ENCODE measurements at regions not wholly inside any gene's neighbourhood (a gene's known extent, or its start where the extent isn't known, plus 50 kb on each side); places are given as distances from the start of the nearest gene placed in this dataset.

- no peaks in the 10 kb centered on the region for H4K20me1 ChIP-seq (ENCODE audit: insufficient read depth)
- H3F3A ChIP-seq (ENCODE audit: insufficient read depth) = no peaks in the 10 kb centered on the region
- no peaks in the 10 kb centered on the region for H3K79me2 ChIP-seq (ENCODE audit: insufficient read depth)
- no peaks in the 10 kb centered on the region for H3K9me2 ChIP-seq (ENCODE audit: insufficient read depth)
- H3K4me2 ChIP-seq (ENCODE audit: unreplicated experiment) = no peak overlapping the region
- no peak overlapping the region for H3K27ac ChIP-seq
- H2AFZ ChIP-seq = no peak overlapping the region
- no peak overlapping the region for H3K9ac ChIP-seq
- no peak for DNase-seq
- no peaks in the 10 kb centered on the region for H3K9me3 ChIP-seq (ENCODE audit: low read depth)
- in situ Hi-C loops (cut with MboI) = no loop called here
- H3K4me3 ChIP-seq = no peak overlapping the region
- H3K4me1 ChIP-seq (ENCODE audit: insufficient read depth) = no peaks in the 10 kb centered on the region
- TF ChIP-seq EZH2 (IDR thresholded peaks at IDR 0.05; ENCODE audit: insufficient read depth, poor library complexity, severe bottlenecking) = no peak
- TF ChIP-seq EZH2phosphoT487 (IDR thresholded peaks at IDR 0.05; ENCODE audit: insufficient read depth, low read depth) = no peak
- H3K27me3 ChIP-seq (replicated peaks; ENCODE audit: insufficient read depth) = no peaks in the 10 kb centered on the region
- H3K36me3 ChIP-seq (ENCODE audit: low read depth) = no peaks in the 10 kb centered on the region
- WGBS, 2 experiments (ENCODE audit: low coverage in 1 of 2, low lambda C conversion rate in 2 of 2, missing lambda C conversion rate in 2 of 2) = 13 to 28% methylated on average over 2 of the region's 2 CpGs
These were observed 104.4 kb downstream of the MANEA start for GRCh38 chr6:95681736-95682135.

GRCh38 chr6:95682476-95682875 is 105.1 kb downstream of the MANEA start:
- no peak overlapping the region for H3K4me2 ChIP-seq (ENCODE audit: unreplicated experiment)
- H3K9me3 ChIP-seq (ENCODE audit: low read depth) = no peaks in the 10 kb centered on the region
- TF ChIP-seq EZH2phosphoT487 (IDR thresholded peaks at IDR 0.05; ENCODE audit: insufficient read depth, low read depth) (no peak), EZH2 (IDR thresholded peaks at IDR 0.05; ENCODE audit: insufficient read depth, poor library complexity, severe bottlenecking) (no peak)
- no peaks in the 10 kb centered on the region for H3K79me2 ChIP-seq (ENCODE audit: insufficient read depth)
- no peak overlapping the region for H3K9ac ChIP-seq
- H3K4me1 ChIP-seq (ENCODE audit: insufficient read depth) = no peaks in the 10 kb centered on the region
- no peak overlapping the region for H2AFZ ChIP-seq
- no peaks in the 10 kb centered on the region for H3F3A ChIP-seq (ENCODE audit: insufficient read depth)
- no peak for DNase-seq
- H3K4me3 ChIP-seq = no peak overlapping the region
- no peak overlapping the region for H3K27ac ChIP-seq
- H3K9me2 ChIP-seq (ENCODE audit: insufficient read depth) = no peaks in the 10 kb centered on the region
- 7 to 15% methylated on average over 1 of the region's 1 CpG for WGBS, 2 experiments (ENCODE audit: low coverage in 1 of 2, low lambda C conversion rate in 2 of 2, missing lambda C conversion rate in 2 of 2)
- no peaks in the 10 kb centered on the region for H3K36me3 ChIP-seq (ENCODE audit: low read depth)
- no peaks in the 10 kb centered on the region for H3K27me3 ChIP-seq (replicated peaks; ENCODE audit: insufficient read depth)
- H4K20me1 ChIP-seq (ENCODE audit: insufficient read depth) = no peaks in the 10 kb centered on the region
- in situ Hi-C loops (cut with MboI) = no loop called here

- H3K4me1 ChIP-seq (ENCODE audit: insufficient read depth) = no peaks in the 10 kb centered on the region
- in situ Hi-C loops (cut with MboI) = no loop called here
These were observed 108.5 kb downstream of the MANEA start for GRCh38 chr6:95685822-95686221.

GRCh38 chr6:95686272-95686671 is 108.9 kb downstream of the MANEA start:
- Histone ChIP-seq H4K20me1 (ENCODE audit: insufficient read depth) (no peaks in the 10 kb centered on the region), H3K27me3 (replicated peaks; ENCODE audit: insufficient read depth) (no peaks in the 10 kb centered on the region), H3K4me3 (no peak overlapping the region), H3K9ac (no peak overlapping the region), H3K27ac (no peak overlapping the region), H3K9me3 (ENCODE audit: low read depth) (no peaks in the 10 kb centered on the region), H3F3A (ENCODE audit: insufficient read depth) (no peaks in the 10 kb centered on the region), H3K79me2 (ENCODE audit: insufficient read depth) (no peaks in the 10 kb centered on the region), H2AFZ (no peak overlapping the region), H3K36me3 (ENCODE audit: low read depth) (no peaks in the 10 kb centered on the region), H3K9me2 (ENCODE audit: insufficient read depth) (no peaks in the 10 kb centered on the region), H3K4me1 (ENCODE audit: insufficient read depth) (no peaks in the 10 kb centered on the region), H3K4me2 (ENCODE audit: unreplicated experiment) (no peak overlapping the region)
- WGBS, 2 experiments (ENCODE audit: low coverage in 1 of 2, low lambda C conversion rate in 2 of 2, missing lambda C conversion rate in 2 of 2) = 8 to 14% methylated on average over 3 of the region's 3 CpGs
- TF ChIP-seq EZH2 (IDR thresholded peaks at IDR 0.05; ENCODE audit: insufficient read depth, poor library complexity, severe bottlenecking) (no peak), EZH2phosphoT487 (IDR thresholded peaks at IDR 0.05; ENCODE audit: insufficient read depth, low read depth) (no peak)
- in situ Hi-C loops (cut with MboI) = no loop called here
- DNase-seq = no peak

More at GRCh38 chr6:95685822-95686221, 108.5 kb downstream of the MANEA start:
- Histone ChIP-seq H3K9ac (no peak overlapping the region), H3K27me3 (replicated peaks; ENCODE audit: insufficient read depth) (no peaks in the 10 kb centered on the region), H3K27ac (no peak overlapping the region), H2AFZ (no peak overlapping the region), H4K20me1 (ENCODE audit: insufficient read depth) (no peaks in the 10 kb centered on the region), H3K36me3 (ENCODE audit: low read depth) (no peaks in the 10 kb centered on the region), H3K4me3 (no peak overlapping the region), H3K4me2 (ENCODE audit: unreplicated experiment) (no peak overlapping the region), H3K9me2 (ENCODE audit: insufficient read depth) (no peaks in the 10 kb centered on the region), H3F3A (ENCODE audit: insufficient read depth) (no peaks in the 10 kb centered on the region), H3K9me3 (ENCODE audit: low read depth) (no peaks in the 10 kb centered on the region), H3K79me2 (ENCODE audit: insufficient read depth) (no peaks in the 10 kb centered on the region)
- TF ChIP-seq EZH2phosphoT487 (IDR thresholded peaks at IDR 0.05; ENCODE audit: insufficient read depth, low read depth) = no peak
- no peak for TF ChIP-seq EZH2 (IDR thresholded peaks at IDR 0.05; ENCODE audit: insufficient read depth, poor library complexity, severe bottlenecking)
- WGBS, 2 experiments (ENCODE audit: low coverage in 1 of 2, low lambda C conversion rate in 2 of 2, missing lambda C conversion rate in 2 of 2) = 11 to 14% methylated on average over 3 of the region's 3 CpGs
- no peak for DNase-seq

- Histone ChIP-seq H3K79me2 (ENCODE audit: insufficient read depth) (no peaks in the 10 kb centered on the region), H3K27me3 (replicated peaks; ENCODE audit: insufficient read depth) (no peaks in the 10 kb centered on the region), H3K4me1 (ENCODE audit: insufficient read depth) (no peaks in the 10 kb centered on the region), H3K27ac (no peak overlapping the region), H4K20me1 (ENCODE audit: insufficient read depth) (no peaks in the 10 kb centered on the region), H3K9me3 (ENCODE audit: low read depth) (no peaks in the 10 kb centered on the region), H3K36me3 (ENCODE audit: low read depth) (no peaks in the 10 kb centered on the region), H3K9me2 (ENCODE audit: insufficient read depth) (no peaks in the 10 kb centered on the region), H3K9ac (no peak overlapping the region), H2AFZ (no peak overlapping the region), H3K4me2 (ENCODE audit: unreplicated experiment) (no peak overlapping the region), H3K4me3 (no peak overlapping the region), H3F3A (ENCODE audit: insufficient read depth) (no peaks in the 10 kb centered on the region)
- no peak for TF ChIP-seq EZH2 (IDR thresholded peaks at IDR 0.05; ENCODE audit: insufficient read depth, poor library complexity, severe bottlenecking)
- no peak for TF ChIP-seq EZH2phosphoT487 (IDR thresholded peaks at IDR 0.05; ENCODE audit: insufficient read depth, low read depth)
- no peak for DNase-seq
- 5 to 6% methylated on average over 1 of the region's 1 CpG for WGBS, 2 experiments (ENCODE audit: low coverage in 1 of 2, low lambda C conversion rate in 2 of 2, missing lambda C conversion rate in 2 of 2)
- in situ Hi-C loops (cut with MboI) = no loop called here
These were observed 109.6 kb downstream of the MANEA start for GRCh38 chr6:95686895-95687294.
